NT2/D1 (cell line): ENCODE measurements at regions not wholly inside any gene's neighbourhood (a gene's known extent, or its start where the extent isn't known, plus 50 kb on each side); places are given as distances from the start of the nearest gene placed in this dataset.
"Not testable (repeated sequence)": the region's sequence is repeated elsewhere in the genome, so short reads cannot be mapped to it uniquely, and the experiment has no call there.

ENCODE experiments used
- DNase-seq: peaks from one replicate; pipeline ENCODE4 v3.0.0-alpha.2; 2011; ENCODE audit warnings: low read depth, low spot score
- H3K27me3 ChIP-seq: 2 replicates; pipeline ENCODE4 v1.6.0; 2011; ENCODE audit warnings: mild to moderate bottlenecking; ENCODE audit not compliant: insufficient read length, insufficient read depth
- H3K36me3 ChIP-seq: 2 replicates; pipeline ENCODE4 v1.6.1; 2011; ENCODE audit warnings: mild to moderate bottlenecking, low read length, mixed read lengths; ENCODE audit not compliant: insufficient read depth, insufficient read length
- H3K4me1 ChIP-seq: 2 replicates; pipeline ENCODE4 v1.5.1; 2011; ENCODE audit not compliant: insufficient read depth, insufficient read length
- H3K4me3 ChIP-seq: 2 replicates; pipeline ENCODE4 v1.5.1; 2011; ENCODE audit warnings: low read depth; ENCODE audit not compliant: insufficient read length
- H3K9ac ChIP-seq: 2 replicates; pipeline ENCODE4 v1.6.0; 2011; ENCODE audit warnings: low read depth; ENCODE audit not compliant: insufficient read length
- H3K9me3 ChIP-seq: 2 replicates; pipeline ENCODE4 v1.5.1; 2011; ENCODE audit warnings: mild to moderate bottlenecking, low read length; ENCODE audit not compliant: insufficient read depth
- SUZ12 ChIP-seq: IDR thresholded peaks from 2 replicates; pipeline ENCODE4 v1.6.1; 2011; ENCODE audit not compliant: insufficient read length, insufficient read depth; ENCODE audit errors: extremely low read depth
- YY1 ChIP-seq: IDR thresholded peaks from 2 replicates; pipeline ENCODE4 v1.6.1; 2011; ENCODE audit not compliant: insufficient read length, insufficient read depth
- ZNF274 ChIP-seq: IDR thresholded peaks from 2 replicates; pipeline ENCODE4 v1.6.1; 2011; ENCODE audit warnings: mild to moderate bottlenecking, low read depth, low read length

GRCh38 chr1:113302636-113303035 is 87.7 kb upstream of the MAGI3 start:
- Histone ChIP-seq H3K4me1 (no peaks in the 10 kb centered on the region), H3K36me3 (no peaks in the 10 kb centered on the region), H3K9ac (no peak overlapping the region), H3K27me3 (no peaks in the 10 kb centered on the region), H3K9me3 (no peaks in the 10 kb centered on the region), H3K4me3 (no peak overlapping the region)
- no peak for DNase-seq
- TF ChIP-seq YY1 (no peak), SUZ12 (no peak), ZNF274 (no peak)

GRCh38 chr1:113303267-113303666 is 87.0 kb upstream of the MAGI3 start:
- DNase-seq, result no peak
- no peak overlapping the region for H3K4me3 ChIP-seq
- TF ChIP-seq SUZ12 (no peak), YY1 (no peak), ZNF274 (no peak)

DNA sequence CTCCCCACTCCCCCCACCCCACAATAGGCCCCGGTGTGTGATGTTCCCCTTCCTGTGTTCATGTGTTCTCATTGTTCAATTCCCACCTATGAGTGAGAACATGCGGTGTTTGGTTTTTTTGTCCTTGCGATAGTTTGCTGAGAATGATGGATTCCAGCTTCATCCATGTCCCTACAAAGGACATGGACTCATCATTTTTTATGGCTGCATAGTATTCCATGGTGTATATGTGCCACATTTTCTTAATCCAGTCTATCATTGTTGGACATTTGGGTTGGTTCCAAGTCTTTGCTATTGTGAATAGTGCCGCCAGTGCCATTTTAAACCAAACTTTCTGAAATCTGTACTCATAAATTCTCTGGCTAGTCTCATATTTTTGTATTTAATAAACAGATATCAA is 85.3 kb upstream of the MAGI3 start:
- not testable (repeated sequence) for H3K9me3 ChIP-seq, H3K36me3 ChIP-seq, H3K9ac ChIP-seq, H3K27me3 ChIP-seq, H3K4me1 ChIP-seq, H3K4me3 ChIP-seq, DNase-seq

More at GRCh38 chr1:113303267-113303666, 87.0 kb upstream of the MAGI3 start:
- Histone ChIP-seq H3K9ac (no peak overlapping the region), H3K27me3 (no peaks in the 10 kb centered on the region), H3K4me1 (no peaks in the 10 kb centered on the region), H3K36me3 (no peaks in the 10 kb centered on the region), H3K9me3 (no peaks in the 10 kb centered on the region)

DNA sequence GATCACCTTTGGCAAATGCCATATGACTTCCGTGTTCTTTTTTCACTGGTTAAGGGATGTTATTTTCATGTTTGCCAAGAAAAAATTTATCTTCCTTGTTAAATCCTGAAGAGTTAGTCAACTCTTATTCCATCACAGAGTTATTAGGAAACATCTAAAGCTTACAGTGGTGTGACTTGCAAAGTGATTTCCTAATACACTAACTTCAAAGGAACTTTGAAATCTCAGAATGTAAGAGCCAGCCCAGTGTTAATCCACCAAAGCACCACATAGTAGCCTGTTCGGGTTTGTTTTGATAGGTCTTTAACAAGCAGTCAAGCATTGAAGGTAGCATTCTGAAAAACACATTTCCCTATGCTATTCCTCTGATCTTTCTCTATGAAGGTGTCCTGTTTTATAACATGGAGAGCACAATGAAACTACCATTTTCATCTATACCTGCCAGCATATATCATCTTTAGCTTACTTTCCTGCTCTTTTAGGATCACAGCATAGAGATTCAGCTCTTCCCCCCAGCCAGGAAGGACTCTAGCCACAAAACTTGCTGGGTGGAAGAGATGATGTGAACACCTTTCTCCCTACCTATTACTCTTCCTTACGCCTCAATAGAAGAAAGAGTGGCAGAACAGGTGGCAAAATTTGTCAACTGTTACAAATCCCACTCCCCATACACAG is 82.4 kb upstream of the MAGI3 start:
- Histone ChIP-seq H3K9me3 (no peaks in the 10 kb centered on the region), H3K4me3 (no peak overlapping the region), H3K27me3 (no peaks in the 10 kb centered on the region), H3K4me1 (no peaks in the 10 kb centered on the region), H3K9ac (no peak overlapping the region), H3K36me3 (no peaks in the 10 kb centered on the region)
- DNase-seq, result no peak
- TF ChIP-seq ZNF274 (no peak), SUZ12 (no peak), YY1 (no peak)

DNA sequence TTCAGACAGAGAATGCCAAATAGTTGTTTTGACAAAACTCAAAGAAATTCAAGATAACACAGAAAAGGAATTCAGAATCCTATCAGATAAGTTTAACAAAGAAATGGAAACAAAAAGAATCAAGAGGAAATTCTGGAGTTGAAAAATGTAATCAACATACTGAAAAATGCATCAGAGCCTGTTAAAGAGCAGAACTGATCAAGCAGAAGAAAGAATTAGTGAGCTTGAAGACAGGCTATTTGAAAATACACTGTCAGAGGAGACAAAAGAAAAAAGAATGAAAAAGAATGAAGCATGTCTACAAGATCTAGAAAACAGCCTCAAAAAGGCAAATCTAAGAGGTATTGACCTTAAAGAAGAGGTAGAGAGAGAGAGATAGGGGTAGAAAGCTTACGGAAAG is 77.7 kb upstream of the MAGI3 start:
- not testable (repeated sequence) for H3K4me3 ChIP-seq, H3K4me1 ChIP-seq, H3K9me3 ChIP-seq, DNase-seq, H3K9ac ChIP-seq, H3K36me3 ChIP-seq, H3K27me3 ChIP-seq

- no peaks in the 10 kb centered on the region for H3K9me3 ChIP-seq
- no peak for DNase-seq
- no peaks in the 10 kb centered on the region for H3K4me1 ChIP-seq
- no peaks in the 10 kb centered on the region for H3K36me3 ChIP-seq
- no peak overlapping the region for H3K9ac ChIP-seq
- no peaks in the 10 kb centered on the region for H3K27me3 ChIP-seq
- no peak for TF ChIP-seq YY1
- no peak for TF ChIP-seq ZNF274
- TF ChIP-seq SUZ12, result no peak
- H3K4me3 ChIP-seq, result no peak overlapping the region
These were observed 75.7 kb upstream of the MAGI3 start for GRCh38 chr1:113314600-113314999.

GRCh38 chr1:113320272-113320671 is 70.0 kb upstream of the MAGI3 start:
- Histone ChIP-seq H3K9me3 (no peaks in the 10 kb centered on the region), H3K4me1 (peaks cover 2% of the 10 kb centered on the region), H3K36me3 (no peaks in the 10 kb centered on the region), H3K27me3 (no peaks in the 10 kb centered on the region), H3K4me3 (no peak overlapping the region), H3K9ac (no peak overlapping the region)
- no peak for DNase-seq
- TF ChIP-seq SUZ12 (no peak), YY1 (no peak), ZNF274 (no peak)

GRCh38 chr1:113320972-113321680 is 69.2 kb upstream of the MAGI3 start:
- no peak for DNase-seq
- TF ChIP-seq ZNF274, result no peak
- no peak for TF ChIP-seq SUZ12
- no peak for TF ChIP-seq YY1

More at GRCh38 chr1:113320972-113321680, 69.2 kb upstream of the MAGI3 start:
- Histone ChIP-seq H3K9ac (no peak overlapping the region), H3K4me1 (peaks cover 2% of the 10 kb centered on the region), H3K4me3 (no peak overlapping the region), H3K9me3 (no peaks in the 10 kb centered on the region), H3K27me3 (no peaks in the 10 kb centered on the region), H3K36me3 (no peaks in the 10 kb centered on the region)
